Heart left ventricle (tissue), 13 donors: ENCODE measurements at regions not wholly inside any gene's neighbourhood (a gene's known extent, or its start where the extent isn't known, plus 50 kb on each side); places are given as distances from the start of the nearest gene placed in this dataset.

Experiments
- CTCF ChIP-seq, 12 donors: fragments of 200-600 bp; sonication (generic) in 4 of 12; IDR thresholded peaks; one replicate each; pipeline versions ENCODE4 v1.5.0 to v1.8.0; 2018 to 2022; ENCODE audit warnings: antibody characterized with exemption in 12 of 12, mild to moderate bottlenecking in 5 of 12
- POLR2A ChIP-seq, 2 donors: fragments of 450-650 bp; IDR thresholded peaks; one replicate each; pipeline ENCODE4 v1.6.1; 2017; ENCODE audit warnings: antibody characterized with exemption in 2 of 2, mild to moderate bottlenecking in 2 of 2, moderate library complexity in 2 of 2
- donor health status: ischemic (EF 13 %, LVEDD 7.1; RV severe dilation, severe dysfunction).
- donor health status: DM: no; HTN: yes; CAD: no.
- donor health status: DM: no; HTN: no; CAD: no.
- donor health status: ischemic (EF 25% LVEDD 6.9; RV normal size, moderate dysfunction).
- donor health status: ischemic (EF 25% LVEDD 5.7; RV mildly dilated, moderate dysfunction).
- donor health status: ischemic (EF 35%, LVEDD 5.7; RV mildly dilated, moderate dysfunction).
- donor health status: nonischemic (EF 11% LVEDD 7.7; RV severe dilation, severe dysfunction).
- donor health status: DM: yes; HTN: yes; CAD: no.
- donor health status: PGD.
- donor health status: ischemic (EF 29% LVEDD 5.4; RV normal size, mild dysfunction).
- donor health status: nonischemic (EF 23%, LVEDD 6.1; RV moderate dilation, normal function).

GRCh38 chrX:9133426-9133825 lies 99.5 kb upstream of the FAM9B start:
- no peak for TF ChIP-seq CTCF (IDR thresholded peaks at IDR 0.05)
- no peak for TF ChIP-seq POLR2A (IDR thresholded peaks at IDR 0.05)
